Gastroesophageal sphincter (tissue), 3 donors: ENCODE measurements at regions not wholly inside any gene's neighbourhood (a gene's known extent, or its start where the extent isn't known, plus 50 kb on each side); places are given as distances from the start of the nearest gene placed in this dataset.

Experiments used
- CTCF ChIP-seq, 4 experiments: fragments of 200-600 bp in 2 of 4; fragments of 450-650 bp in 2 of 4; sonication (generic) in 1 of 4; IDR thresholded peaks; one replicate each; pipeline ENCODE4 v1.5.1; 2017 to 2019; ENCODE audit warnings: antibody characterized with exemption in 4 of 4, mild to moderate bottlenecking in 2 of 4, moderate library complexity in 2 of 4
- POLR2AphosphoS5 ChIP-seq: sonication (generic); formaldehyde crosslinking; IDR thresholded peaks from one replicate; pipeline ENCODE4 v1.6.1; 2017; ENCODE audit warnings: antibody characterized with exemption

DNA sequence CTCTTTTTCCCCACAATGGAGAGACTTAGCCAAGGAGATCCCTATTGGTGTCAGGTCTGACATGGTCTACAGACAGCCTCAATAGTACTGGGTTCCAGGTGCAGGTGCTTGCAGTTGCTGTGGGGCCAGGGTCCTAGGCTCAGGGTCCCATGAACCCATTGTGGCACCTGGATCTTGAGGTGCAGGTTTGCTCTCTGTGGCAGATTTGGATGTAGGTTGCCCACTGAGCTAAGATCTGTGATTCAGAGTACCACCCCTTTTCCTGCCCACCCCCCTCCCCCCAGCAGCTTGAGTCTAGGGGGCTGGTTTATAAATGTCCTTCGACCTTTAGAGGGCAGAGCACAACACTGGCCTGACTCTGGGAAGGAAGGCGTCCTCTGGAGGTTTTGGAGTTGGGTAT lies 147.0 kb downstream of the APIP start:
- no peak for TF ChIP-seq POLR2AphosphoS5
- TF ChIP-seq CTCF (IDR thresholded peaks at IDR 0.05), result no peak
